Upper lobe of right lung (tissue), 1 donor: ENCODE measurements at regions not wholly inside any gene's neighbourhood (a gene's known extent, or its start where the extent isn't known, plus 50 kb on each side); places are given as distances from the start of the nearest gene placed in this dataset.

Experiments used
- ATAC-seq: fragments of 200-7000 bp; cut with Tn5 transposase; one replicate; pipeline ENCODE4 v1.9.1; 2020; ENCODE audit warnings: mild to moderate bottlenecking, moderate library complexity
- DNase-seq: peaks from one replicate; pipeline ENCODE4 v3.0.0-alpha.2; 2020
- H3K27ac ChIP-seq: fragments of 200-600 bp; one replicate; pipeline ENCODE4 v1.8.0; 2022
- H3K27me3 ChIP-seq: fragments of 200-600 bp; one replicate; pipeline ENCODE4 v1.8.0; 2022; ENCODE audit warnings: mild to moderate bottlenecking
- H3K36me3 ChIP-seq: fragments of 200-600 bp; one replicate; pipeline ENCODE4 v1.8.0; 2022
- H3K4me1 ChIP-seq: fragments of 200-600 bp; one replicate; pipeline ENCODE4 v1.8.0; 2022
- H3K4me3 ChIP-seq: fragments of 200-600 bp; one replicate; pipeline ENCODE4 v1.8.0; 2022; ENCODE audit warnings: mild to moderate bottlenecking
- H3K9me3 ChIP-seq: fragments of 200-600 bp; one replicate; pipeline ENCODE4 v1.8.0; 2022
- CTCF ChIP-seq: fragments of 200-600 bp; IDR thresholded peaks from one replicate; pipeline ENCODE4 v1.8.0; 2022; ENCODE audit warnings: antibody characterized with exemption
- intact Hi-C: fragments of 100-400 bp; cut with DNase I; formaldehyde crosslinking; loops from one replicate; pipeline ENCODE4 v1.11.0; 2022
- donor health status: DM: no; HTN: yes; CAD: no; lungs with severe emphysema.

- ATAC-seq (peak; percentile 62), DNase-seq (no peak)
- H3K36me3 ChIP-seq, result no peaks in the 10 kb centered on the region
- H3K9me3 ChIP-seq, result no peaks in the 10 kb centered on the region
- TF ChIP-seq CTCF, result no peak
- H3K4me3 ChIP-seq, result no peak overlapping the region
- intact Hi-C loops, result no loop called here
- no peaks in the 10 kb centered on the region for H3K27me3 ChIP-seq
- H3K27ac ChIP-seq, result no peak overlapping the region
- no peaks in the 10 kb centered on the region for H3K4me1 ChIP-seq
Measured at GRCh38 chr1:164905869-164906268, 346.9 kb downstream of the PBX1 start.

- intact Hi-C loops, result no loop called here
- Histone ChIP-seq H3K4me3 (no peak overlapping the region), H3K27me3 (no peaks in the 10 kb centered on the region), H3K27ac (no peak overlapping the region), H3K36me3 (no peaks in the 10 kb centered on the region), H3K4me1 (no peaks in the 10 kb centered on the region), H3K9me3 (no peaks in the 10 kb centered on the region)
- no peak for TF ChIP-seq CTCF
- DNase-seq (no peak), ATAC-seq (no peak)
Measured at GRCh38 chr1:164902491-164902890, 343.5 kb downstream of the PBX1 start.
